Stimulated activated naive B cell treated with anti-CD40 and anti-IgM and Interleukin-4, amounts not matched to agents 10 μg/mL and 1 μg/mL and 100 μg/mL, for 72 hours (primary cell): ENCODE measurements at regions not wholly inside any gene's neighbourhood (a gene's known extent, or its start where the extent isn't known, plus 50 kb on each side); places are given as distances from the start of the nearest gene placed in this dataset.

ENCODE experiments used
- ATAC-seq, 2 donors: fragments of 150-1000 bp; cut with Tn5 transposase; replicated peaks; 2 replicates each; pipeline ENCODE4 v1.10.0; 2021; ENCODE audit warnings: moderate library complexity in 1 of 2
- DNase-seq: peaks from one replicate; pipeline ENCODE4 v3.0.0; 2021
- H3K27ac Mint-ChIP-seq: one replicate; pipeline ENCODE4 v1.8.0; 2022; ENCODE audit warnings: mild to moderate bottlenecking, mixed read lengths
- H3K27me3 Mint-ChIP-seq, 2 donors: one replicate each; pipeline ENCODE4 v1.8.0; 2022; ENCODE audit warnings: mixed read lengths in 2 of 2
- H3K36me3 Mint-ChIP-seq, 2 donors: one replicate each; pipeline ENCODE4 v1.8.0; 2022; ENCODE audit warnings: mixed read lengths in 2 of 2, mild to moderate bottlenecking in 1 of 2
- H3K4me1 Mint-ChIP-seq, 2 donors: one replicate each; pipeline ENCODE4 v1.8.0; 2022; ENCODE audit warnings: mixed read lengths in 2 of 2, mild to moderate bottlenecking in 1 of 2
- H3K4me3 Mint-ChIP-seq, 2 donors: one replicate each; pipeline ENCODE4 v1.8.0; 2022; ENCODE audit warnings: mild to moderate bottlenecking in 2 of 2, mixed read lengths in 2 of 2, moderate library complexity in 1 of 2
- H3K9me3 Mint-ChIP-seq, 2 donors: one replicate each; pipeline ENCODE4 v1.8.0; 2022; ENCODE audit warnings: mixed read lengths in 2 of 2, mild to moderate bottlenecking in 1 of 2

- no peak for DNase-seq
- ATAC-seq = no peak
- H3K36me3 Mint-ChIP-seq = no peaks in the 10 kb centered on the region
- no peaks in the 10 kb centered on the region for H3K27me3 Mint-ChIP-seq
- H3K9me3 Mint-ChIP-seq = no peaks in the 10 kb centered on the region
- H3K4me3 Mint-ChIP-seq = no peak overlapping the region
- no peaks in the 10 kb centered on the region for H3K4me1 Mint-ChIP-seq
- no peak overlapping the region for H3K27ac Mint-ChIP-seq
Observed at GRCh38 chr12:63319936-63320633, 169.1 kb upstream of the AVPR1A start.

DNA sequence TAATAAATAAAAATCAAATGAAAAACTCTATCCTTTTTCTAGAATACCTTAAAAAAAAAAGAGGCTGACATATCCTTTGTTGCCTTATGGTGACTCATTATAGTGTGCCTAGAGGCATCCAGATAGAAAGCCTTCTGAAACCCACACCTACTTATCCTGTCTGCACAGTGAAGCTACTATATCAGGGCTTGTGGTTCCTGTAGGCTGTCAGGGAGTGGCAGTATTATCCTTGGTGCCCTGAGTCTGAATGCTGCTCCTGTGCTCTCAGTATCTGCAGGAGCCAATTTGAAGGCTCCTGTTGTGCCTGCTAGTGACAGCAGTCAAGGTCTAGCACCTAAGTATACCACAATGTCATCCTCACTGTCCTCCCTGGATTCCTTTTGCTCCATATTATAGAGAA is 168.4 kb upstream of the AVPR1A start:
- no peak overlapping the region for H3K4me3 Mint-ChIP-seq
- no peak for ATAC-seq
- H3K4me1 Mint-ChIP-seq = no peaks in the 10 kb centered on the region
- no peaks in the 10 kb centered on the region for H3K36me3 Mint-ChIP-seq
- H3K27me3 Mint-ChIP-seq = no peaks in the 10 kb centered on the region
- DNase-seq = no peak
- no peaks in the 10 kb centered on the region for H3K9me3 Mint-ChIP-seq
- H3K27ac Mint-ChIP-seq = no peak overlapping the region

DNA sequence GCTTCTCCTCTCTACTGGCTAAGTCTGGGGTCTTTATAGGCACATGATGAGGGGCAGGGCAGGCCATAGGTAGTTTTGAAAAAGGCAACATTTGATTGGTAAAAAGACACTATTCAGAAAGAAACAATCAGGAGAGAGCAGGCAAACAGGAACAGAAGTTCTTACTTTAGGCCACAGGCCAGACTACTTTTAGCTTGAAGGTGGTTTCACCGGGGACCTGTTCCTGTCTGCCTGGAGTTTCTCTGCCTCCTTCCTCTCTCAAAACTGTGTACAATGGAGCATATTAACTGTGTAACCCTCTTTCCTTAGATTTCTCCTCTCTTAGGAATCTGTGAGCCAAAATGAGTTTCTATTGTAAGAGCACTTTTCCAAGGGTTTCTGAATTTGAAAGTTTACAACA is 167.9 kb upstream of the AVPR1A start:
- H3K4me1 Mint-ChIP-seq = no peaks in the 10 kb centered on the region
- H3K27ac Mint-ChIP-seq = no peak overlapping the region
- no peak overlapping the region for H3K4me3 Mint-ChIP-seq
- ATAC-seq = no peak
- H3K27me3 Mint-ChIP-seq = no peaks in the 10 kb centered on the region
- H3K9me3 Mint-ChIP-seq = no peaks in the 10 kb centered on the region
- H3K36me3 Mint-ChIP-seq = no peaks in the 10 kb centered on the region
- DNase-seq = no peak

- Mint-ChIP-seq H3K36me3 (no peaks in the 10 kb centered on the region), H3K4me3 (no peak overlapping the region), H3K27ac (no peak overlapping the region), H3K9me3 (no peaks in the 10 kb centered on the region), H3K27me3 (no peaks in the 10 kb centered on the region), H3K4me1 (no peaks in the 10 kb centered on the region)
- DNase-seq (no peak), ATAC-seq (no peak)
Observed at GRCh38 chr12:63318313-63318712, 167.3 kb upstream of the AVPR1A start.

GRCh38 chr12:63317880-63318279 is 166.9 kb upstream of the AVPR1A start:
- Mint-ChIP-seq H3K4me1 (no peaks in the 10 kb centered on the region), H3K9me3 (no peaks in the 10 kb centered on the region), H3K36me3 (no peaks in the 10 kb centered on the region), H3K27me3 (no peaks in the 10 kb centered on the region), H3K4me3 (no peak overlapping the region), H3K27ac (no peak overlapping the region)
- ATAC-seq (no peak), DNase-seq (no peak)

GRCh38 chr12:63317286-63317846 is 166.4 kb upstream of the AVPR1A start:
- H3K27ac Mint-ChIP-seq = no peak overlapping the region
- H3K4me1 Mint-ChIP-seq = no peaks in the 10 kb centered on the region
- ATAC-seq (no peak), DNase-seq (no peak)
- no peak overlapping the region for H3K4me3 Mint-ChIP-seq
- no peaks in the 10 kb centered on the region for H3K36me3 Mint-ChIP-seq
- no peaks in the 10 kb centered on the region for H3K27me3 Mint-ChIP-seq
- no peaks in the 10 kb centered on the region for H3K9me3 Mint-ChIP-seq

GRCh38 chr12:63313139-63313538 is 162.1 kb upstream of the AVPR1A start:
- Mint-ChIP-seq H3K4me1 (no peaks in the 10 kb centered on the region), H3K9me3 (peaks cover 3 to 6% of the 10 kb centered on the region in 2 donors), H3K4me3 (no peak overlapping the region), H3K27ac (no peak overlapping the region), H3K36me3 (no peaks in the 10 kb centered on the region), H3K27me3 (no peaks in the 10 kb centered on the region)
- DNase-seq (no peak), ATAC-seq (no peak)

GRCh38 chr12:63308671-63309070 is 157.7 kb upstream of the AVPR1A start:
- Mint-ChIP-seq H3K27me3 (no peaks in the 10 kb centered on the region), H3K27ac (no peak overlapping the region), H3K4me1 (no peaks in the 10 kb centered on the region), H3K4me3 (no peak overlapping the region), H3K9me3 (peaks cover 3 to 6% of the 10 kb centered on the region in 2 donors), H3K36me3 (no peaks in the 10 kb centered on the region)
- ATAC-seq (no peak), DNase-seq (no peak)

DNA sequence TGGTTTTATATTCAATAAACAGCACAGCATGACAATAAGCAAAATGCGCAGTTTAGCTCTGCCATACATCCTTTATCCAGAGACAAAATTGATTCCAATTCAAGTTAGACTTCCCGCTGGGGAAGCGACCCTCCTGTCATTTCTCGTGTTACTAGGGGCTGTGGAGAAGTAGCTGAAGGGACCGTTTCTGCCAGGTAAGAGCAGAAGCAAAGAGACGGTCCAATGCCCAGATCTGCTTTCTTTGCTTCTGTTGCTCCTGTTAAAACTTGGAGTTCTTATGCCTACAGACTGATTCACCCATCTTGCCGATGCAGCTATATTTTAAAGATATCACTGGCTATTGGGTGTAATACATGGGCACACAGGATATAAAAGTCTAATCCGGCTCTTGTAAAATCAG is 156.8 kb upstream of the AVPR1A start:
- Mint-ChIP-seq H3K4me3 (no peak overlapping the region), H3K27ac (no peak overlapping the region), H3K36me3 (no peaks in the 10 kb centered on the region), H3K4me1 (no peaks in the 10 kb centered on the region), H3K9me3 (peaks cover 3 to 6% of the 10 kb centered on the region in 2 donors), H3K27me3 (no peaks in the 10 kb centered on the region)
- ATAC-seq (no peak), DNase-seq (no peak)

GRCh38 chr12:63305901-63306875 is 155.2 kb upstream of the AVPR1A start:
- H3K36me3 Mint-ChIP-seq = no peaks in the 10 kb centered on the region
- H3K27me3 Mint-ChIP-seq = no peaks in the 10 kb centered on the region
- ATAC-seq = peak in 1 of 2 donors; percentile 36
- H3K4me3 Mint-ChIP-seq = no peak overlapping the region
- H3K27ac Mint-ChIP-seq = no peak overlapping the region
- no peak for DNase-seq
- H3K9me3 Mint-ChIP-seq = peaks cover 3 to 6% of the 10 kb centered on the region in 2 donors
- peaks cover 0 to 3% of the 10 kb centered on the region in 2 donors for H3K4me1 Mint-ChIP-seq

- no peaks in the 10 kb centered on the region for H3K9me3 Mint-ChIP-seq
- H3K4me1 Mint-ChIP-seq = peaks cover 0 to 3% of the 10 kb centered on the region in 2 donors
- no peaks in the 10 kb centered on the region for H3K36me3 Mint-ChIP-seq
- ATAC-seq (peak; percentile 33 to 43), DNase-seq (no peak)
- no peaks in the 10 kb centered on the region for H3K27me3 Mint-ChIP-seq
- H3K27ac Mint-ChIP-seq = no peak overlapping the region
- no peak overlapping the region for H3K4me3 Mint-ChIP-seq
Observed at GRCh38 chr12:63304887-63305316, 153.9 kb upstream of the AVPR1A start.

- DNase-seq (no peak), ATAC-seq (no peak)
- H3K4me1 Mint-ChIP-seq = peaks cover 0 to 3% of the 10 kb centered on the region in 2 donors
- no peak overlapping the region for H3K4me3 Mint-ChIP-seq
- H3K36me3 Mint-ChIP-seq = no peaks in the 10 kb centered on the region
- H3K27me3 Mint-ChIP-seq = no peaks in the 10 kb centered on the region
- H3K9me3 Mint-ChIP-seq = no peaks in the 10 kb centered on the region
- H3K27ac Mint-ChIP-seq = no peak overlapping the region
Observed at GRCh38 chr12:63302941-63303536, 152.0 kb upstream of the AVPR1A start.

- ATAC-seq = peak; percentile 59 to 72
- no peak overlapping the region for H3K27ac Mint-ChIP-seq
- H3K4me3 Mint-ChIP-seq = no peak overlapping the region
- no peaks in the 10 kb centered on the region for H3K27me3 Mint-ChIP-seq
- peaks cover 0 to 3% of the 10 kb centered on the region in 2 donors for H3K4me1 Mint-ChIP-seq
- no peak for DNase-seq
- H3K36me3 Mint-ChIP-seq = no peaks in the 10 kb centered on the region
- no peaks in the 10 kb centered on the region for H3K9me3 Mint-ChIP-seq
Observed at GRCh38 chr12:63302269-63302940, 151.4 kb upstream of the AVPR1A start.

- Mint-ChIP-seq H3K27me3 (no peaks in the 10 kb centered on the region), H3K27ac (no peak overlapping the region), H3K4me1 (peaks cover 0 to 3% of the 10 kb centered on the region in 2 donors), H3K9me3 (peaks cover 0 to 2% of the 10 kb centered on the region in 2 donors), H3K36me3 (no peaks in the 10 kb centered on the region), H3K4me3 (no peak overlapping the region)
- ATAC-seq (no peak), DNase-seq (no peak)
Observed at GRCh38 chr12:63301311-63301710, 150.3 kb upstream of the AVPR1A start.
